GM12878 (cell line): ENCODE measurements at regions not wholly inside any gene's neighbourhood (a gene's known extent, or its start where the extent isn't known, plus 50 kb on each side); places are given as distances from the start of the nearest gene placed in this dataset.

Source experiments
- CBX3 ChIP-seq: fragments of 200-600 bp; sonication (generic); IDR thresholded peaks from 2 replicates; pipeline ENCODE4 v1.6.1; 2016; ENCODE audit warnings: low read depth, borderline replicate concordance
- CREM ChIP-seq: IDR thresholded peaks from 2 replicates; pipeline ENCODE4 v1.6.1; 2014; ENCODE audit warnings: antibody characterized with exemption, low read depth
- POLR2A ChIP-seq: IDR thresholded peaks from 2 replicates; pipeline ENCODE4 v1.6.1; 2011; ENCODE audit warnings: low read depth, mild to moderate bottlenecking, low read length
- TF ChIP-seq, protein P1 (sequence below), 3 experiments: IDR thresholded peaks in 2 of 3; conservative IDR thresholded peaks in 1 of 3; 2 replicates each; pipeline ENCODE4 v1.5.1; 2011; ENCODE audit warnings: low read depth in 3 of 3, low read length in 3 of 3, mild to moderate bottlenecking in 3 of 3, control low read depth in 2 of 3, moderate library complexity in 2 of 3, inconsistent platforms in 1 of 3, mixed read lengths in 1 of 3; ENCODE audit not compliant: control insufficient read depth in 2 of 3, insufficient read depth in 1 of 3; ENCODE audit errors: extremely low read depth in 1 of 3

DNA sequence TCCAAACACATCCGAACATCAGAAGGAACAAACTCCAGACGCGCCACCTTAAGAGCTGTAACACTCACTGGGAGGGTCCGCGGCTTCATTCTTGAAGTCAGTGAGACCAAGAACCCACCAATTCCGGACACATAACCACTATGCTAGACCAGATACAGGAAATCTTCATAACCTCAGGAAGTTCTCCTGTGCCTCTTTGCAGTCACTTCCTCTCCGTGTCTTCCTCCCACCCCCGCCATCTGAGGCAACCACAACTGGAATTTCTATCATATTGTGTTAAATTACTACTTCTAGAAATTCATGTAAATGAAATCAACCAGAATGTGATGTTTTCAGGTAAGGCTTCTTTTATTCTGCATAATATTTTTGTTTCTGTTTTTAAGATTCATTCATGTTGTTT lies 631.0 kb upstream of the NXPH2 start:
- TF ChIP-seq CBX3 (no peak), POLR2A (no peak), CREM (no peak)
- TF ChIP-seq, protein P1, sequence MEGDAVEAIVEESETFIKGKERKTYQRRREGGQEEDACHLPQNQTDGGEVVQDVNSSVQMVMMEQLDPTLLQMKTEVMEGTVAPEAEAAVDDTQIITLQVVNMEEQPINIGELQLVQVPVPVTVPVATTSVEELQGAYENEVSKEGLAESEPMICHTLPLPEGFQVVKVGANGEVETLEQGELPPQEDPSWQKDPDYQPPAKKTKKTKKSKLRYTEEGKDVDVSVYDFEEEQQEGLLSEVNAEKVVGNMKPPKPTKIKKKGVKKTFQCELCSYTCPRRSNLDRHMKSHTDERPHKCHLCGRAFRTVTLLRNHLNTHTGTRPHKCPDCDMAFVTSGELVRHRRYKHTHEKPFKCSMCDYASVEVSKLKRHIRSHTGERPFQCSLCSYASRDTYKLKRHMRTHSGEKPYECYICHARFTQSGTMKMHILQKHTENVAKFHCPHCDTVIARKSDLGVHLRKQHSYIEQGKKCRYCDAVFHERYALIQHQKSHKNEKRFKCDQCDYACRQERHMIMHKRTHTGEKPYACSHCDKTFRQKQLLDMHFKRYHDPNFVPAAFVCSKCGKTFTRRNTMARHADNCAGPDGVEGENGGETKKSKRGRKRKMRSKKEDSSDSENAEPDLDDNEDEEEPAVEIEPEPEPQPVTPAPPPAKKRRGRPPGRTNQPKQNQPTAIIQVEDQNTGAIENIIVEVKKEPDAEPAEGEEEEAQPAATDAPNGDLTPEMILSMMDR (IDR thresholded peaks at IDR 0.05 in 2 of 3, conservative IDR thresholded peaks at IDR 0.05 in 1 of 3; ENCODE audit: control insufficient read depth in 2 of 3, extremely low read depth in 1 of 3, insufficient read depth in 1 of 3, low read depth in 3 of 3, low read length in 3 of 3) = no peak
